SU-DHL-6 (cell line): ENCODE measurements at regions not wholly inside any gene's neighbourhood (a gene's known extent, or its start where the extent isn't known, plus 50 kb on each side); places are given as distances from the start of the nearest gene placed in this dataset.

Experiments used
- EZH2phosphoT487 ChIP-seq: fragments of 200-600 bp; sonication (generic), shearing (Covaris generic); conservative IDR thresholded peaks from 2 replicates; pipeline ENCODE4 v1.6.1; 2018; ENCODE audit warnings: mild to moderate bottlenecking, antibody characterized with exemption, low read length, moderate library complexity, mixed read lengths
- TF ChIP-seq, protein P1 (sequence below): fragments of 200-600 bp; sonication (generic); IDR thresholded peaks from one replicate; pipeline ENCODE4 v1.5.1; 2017; ENCODE audit warnings: antibody characterized with exemption, mild to moderate bottlenecking, low read length, moderate library complexity; ENCODE audit not compliant: insufficient read depth, poor library complexity, severe bottlenecking

DNA sequence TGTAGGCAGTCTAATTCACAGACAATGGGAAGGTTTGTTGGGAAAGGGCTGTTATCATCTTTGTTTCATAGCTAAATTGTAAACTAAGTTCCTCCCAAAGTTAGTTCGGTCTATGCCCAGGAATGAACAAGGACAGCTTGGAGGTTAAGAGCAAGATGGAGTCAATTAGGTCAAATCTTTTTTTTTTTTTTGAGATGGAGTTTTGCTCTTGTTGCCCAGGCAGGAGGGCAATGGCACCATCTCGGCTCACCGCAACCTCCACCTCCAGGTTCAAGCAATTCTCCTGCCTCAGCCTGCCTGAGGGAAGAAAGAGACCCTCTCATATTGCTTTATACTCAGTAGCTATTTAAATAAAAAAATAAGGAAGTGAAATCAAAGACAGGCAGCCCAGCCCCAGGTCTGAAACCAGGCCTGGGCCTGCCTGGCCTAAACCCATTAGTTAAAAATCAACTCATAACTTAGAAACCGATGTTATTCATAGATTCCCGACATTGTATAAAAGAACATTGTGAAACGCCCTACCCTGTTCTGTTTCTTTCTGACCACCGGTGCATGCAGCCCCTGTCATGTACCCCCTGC, 297.4 kb upstream of the SGCG start:
- TF ChIP-seq, protein P1, sequence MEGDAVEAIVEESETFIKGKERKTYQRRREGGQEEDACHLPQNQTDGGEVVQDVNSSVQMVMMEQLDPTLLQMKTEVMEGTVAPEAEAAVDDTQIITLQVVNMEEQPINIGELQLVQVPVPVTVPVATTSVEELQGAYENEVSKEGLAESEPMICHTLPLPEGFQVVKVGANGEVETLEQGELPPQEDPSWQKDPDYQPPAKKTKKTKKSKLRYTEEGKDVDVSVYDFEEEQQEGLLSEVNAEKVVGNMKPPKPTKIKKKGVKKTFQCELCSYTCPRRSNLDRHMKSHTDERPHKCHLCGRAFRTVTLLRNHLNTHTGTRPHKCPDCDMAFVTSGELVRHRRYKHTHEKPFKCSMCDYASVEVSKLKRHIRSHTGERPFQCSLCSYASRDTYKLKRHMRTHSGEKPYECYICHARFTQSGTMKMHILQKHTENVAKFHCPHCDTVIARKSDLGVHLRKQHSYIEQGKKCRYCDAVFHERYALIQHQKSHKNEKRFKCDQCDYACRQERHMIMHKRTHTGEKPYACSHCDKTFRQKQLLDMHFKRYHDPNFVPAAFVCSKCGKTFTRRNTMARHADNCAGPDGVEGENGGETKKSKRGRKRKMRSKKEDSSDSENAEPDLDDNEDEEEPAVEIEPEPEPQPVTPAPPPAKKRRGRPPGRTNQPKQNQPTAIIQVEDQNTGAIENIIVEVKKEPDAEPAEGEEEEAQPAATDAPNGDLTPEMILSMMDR, result no peak
- no peak for TF ChIP-seq EZH2phosphoT487
